ENCODE measurements at regions not wholly inside any gene's neighbourhood (a gene's known extent, or its start where the extent isn't known, plus 50 kb on each side); places are given as distances from the start of the nearest gene placed in this dataset.

DNA sequence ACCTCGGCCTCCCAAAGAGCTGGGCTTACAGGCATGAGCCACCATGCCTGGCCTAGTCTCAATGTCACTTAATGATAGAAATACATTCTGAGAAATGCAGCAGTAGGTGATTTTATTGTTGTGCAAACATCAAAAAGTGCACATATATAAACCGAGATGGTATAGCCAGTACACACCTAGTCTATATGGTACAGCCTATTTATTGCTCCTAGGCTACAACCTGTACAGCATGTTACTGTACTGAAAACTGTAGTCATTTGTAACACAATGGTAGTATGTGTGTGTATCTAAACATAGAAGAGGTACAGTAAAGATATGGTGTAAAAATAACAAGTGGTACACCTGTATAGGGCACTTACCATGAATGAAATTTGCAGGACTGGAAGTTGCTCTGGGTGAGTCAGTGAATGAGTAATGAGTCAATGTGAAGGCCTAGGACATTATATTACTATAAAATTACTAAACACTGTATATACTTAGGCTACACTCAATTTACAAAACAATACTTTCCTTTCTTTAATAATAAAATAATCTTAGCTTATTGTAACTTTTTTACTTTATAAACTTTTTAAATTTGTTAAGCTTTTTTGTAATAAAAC is 166.7 kb upstream of the SYT1 start:
- no peak for DNase-seq (ENCODE audit: low spot score)

GRCh38 chr12:78698747-78699146 is 165.8 kb upstream of the SYT1 start:
- no peak for DNase-seq (ENCODE audit: low spot score)

DNA sequence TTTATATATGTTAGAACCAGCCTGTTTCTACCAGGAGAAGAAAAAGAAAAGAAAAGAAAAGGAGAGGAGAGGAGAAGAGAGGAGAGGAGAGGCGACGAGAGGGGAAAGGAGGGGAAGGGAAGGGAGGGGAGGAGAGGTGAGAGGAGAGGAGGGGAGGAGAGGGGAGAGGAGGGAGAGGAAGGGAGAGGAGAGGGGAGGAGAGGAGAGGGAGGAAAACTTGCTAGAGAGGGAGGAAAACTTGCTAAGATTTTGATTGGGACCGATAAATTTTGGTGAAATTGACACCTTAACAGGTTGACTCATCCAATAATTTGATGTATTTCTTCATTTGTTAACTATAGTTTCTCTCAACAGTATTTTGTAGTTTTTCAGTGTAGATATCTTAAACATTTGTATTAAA is 164.0 kb upstream of the SYT1 start:
- DNase-seq (ENCODE audit: low spot score) = no peak

GRCh38 chr12:78703820-78704525 is 160.6 kb upstream of the SYT1 start:
- no peak for DNase-seq (ENCODE audit: low spot score)

DNA sequence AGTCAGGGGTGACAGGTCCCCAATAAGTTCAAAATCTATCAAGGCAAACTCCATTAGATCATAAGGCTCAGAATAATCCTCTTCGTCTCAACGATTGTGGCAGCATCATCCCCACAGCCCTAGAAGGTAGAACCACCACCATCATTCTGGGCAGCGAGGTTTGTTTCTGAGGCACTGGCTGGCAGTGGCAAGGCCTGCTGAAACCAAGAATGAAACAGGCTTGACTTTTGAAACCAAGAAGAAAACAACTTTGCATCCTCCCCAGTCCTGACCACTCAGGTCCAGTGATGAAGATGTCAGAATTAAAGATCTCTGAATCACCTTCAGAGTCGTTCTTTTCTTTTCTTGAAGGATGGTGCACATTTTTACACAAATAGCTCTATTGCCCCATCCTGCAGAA is 152.6 kb upstream of the SYT1 start:
- DNase-seq (ENCODE audit: low spot score) = no peak

- DNase-seq (ENCODE audit: low spot score) = peak; percentile 25
These were observed 151.6 kb upstream of the SYT1 start for GRCh38 chr12:78712834-78713481.

- no peak for DNase-seq (ENCODE audit: low spot score)
These were observed 144.9 kb upstream of the SYT1 start for GRCh38 chr12:78719721-78720120.

- DNase-seq (ENCODE audit: low spot score) = no peak
These were observed 142.7 kb upstream of the SYT1 start for GRCh38 chr12:78721906-78722305.

GRCh38 chr12:78725033-78725432 is 139.5 kb upstream of the SYT1 start:
- DNase-seq (ENCODE audit: low spot score) = no peak

GRCh38 chr12:78725951-78726580 is 138.5 kb upstream of the SYT1 start:
- no peak for DNase-seq (ENCODE audit: low spot score)

DNA sequence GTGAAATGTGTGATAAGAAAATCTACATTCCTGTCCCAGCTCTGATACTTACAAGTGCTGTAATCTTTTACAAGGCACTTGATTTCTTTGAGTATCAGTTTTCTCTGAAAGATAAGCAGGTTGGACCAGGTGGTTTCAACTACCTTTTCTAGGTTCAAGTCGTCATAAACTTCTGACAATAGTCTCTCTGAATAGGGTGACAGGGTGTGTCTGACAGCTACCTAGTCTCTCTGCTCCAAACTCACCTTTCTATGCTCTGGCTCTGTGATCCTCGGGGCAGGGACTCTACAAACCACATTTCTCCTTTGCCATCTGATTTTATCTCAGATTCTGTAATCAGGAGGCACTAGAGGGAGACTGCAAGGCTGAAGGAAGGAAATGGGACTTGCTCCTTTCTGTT is 137.7 kb upstream of the SYT1 start:
- no peak for DNase-seq (ENCODE audit: low spot score)

DNA sequence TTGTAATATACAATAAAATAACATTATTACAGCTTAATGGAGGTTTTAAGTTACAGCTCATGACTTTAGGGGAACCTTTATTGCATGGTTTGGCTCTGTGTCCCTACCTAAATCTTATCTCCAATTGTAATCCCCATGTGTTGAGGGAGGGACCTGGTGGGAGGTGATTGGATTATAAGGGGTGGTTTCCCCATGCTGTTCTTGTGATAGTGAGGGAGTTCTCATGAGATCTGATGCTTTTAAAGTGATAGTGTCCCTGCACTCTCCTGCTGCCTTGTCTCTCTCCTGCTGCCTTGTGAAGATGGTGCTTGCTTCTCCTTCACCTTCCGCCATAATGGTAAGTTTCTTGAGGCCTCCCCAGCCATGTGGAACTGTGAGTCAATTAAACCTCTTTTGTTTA is 132.1 kb upstream of the SYT1 start:
- no peak for DNase-seq (ENCODE audit: low spot score)

DNA sequence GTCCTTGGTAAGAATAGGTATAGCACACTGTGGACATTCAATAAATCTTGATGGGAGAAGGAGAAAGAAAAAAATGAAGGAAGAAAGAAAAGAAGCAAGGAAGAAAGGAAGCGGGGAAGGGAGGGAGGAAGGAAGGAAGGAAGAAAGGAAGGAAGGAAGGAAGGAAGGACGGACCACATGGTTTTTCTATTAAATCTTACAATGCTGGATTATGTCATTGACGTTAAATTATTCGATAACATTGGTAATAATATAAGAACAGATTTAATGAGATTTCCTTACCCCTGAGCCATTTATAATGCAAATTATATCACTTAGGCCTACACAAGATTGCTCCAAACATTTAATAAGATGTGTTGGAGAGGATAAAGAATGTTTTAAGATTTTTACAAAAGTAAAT is 124.9 kb upstream of the SYT1 start:
- no peak for DNase-seq (ENCODE audit: low spot score)

- no peak for DNase-seq (ENCODE audit: low spot score)
These were observed 118.6 kb upstream of the SYT1 start for GRCh38 chr12:78746001-78746400.

GRCh38 chr12:78753058-78753457 is 111.5 kb upstream of the SYT1 start:
- no peak for DNase-seq (ENCODE audit: low spot score)

DNA sequence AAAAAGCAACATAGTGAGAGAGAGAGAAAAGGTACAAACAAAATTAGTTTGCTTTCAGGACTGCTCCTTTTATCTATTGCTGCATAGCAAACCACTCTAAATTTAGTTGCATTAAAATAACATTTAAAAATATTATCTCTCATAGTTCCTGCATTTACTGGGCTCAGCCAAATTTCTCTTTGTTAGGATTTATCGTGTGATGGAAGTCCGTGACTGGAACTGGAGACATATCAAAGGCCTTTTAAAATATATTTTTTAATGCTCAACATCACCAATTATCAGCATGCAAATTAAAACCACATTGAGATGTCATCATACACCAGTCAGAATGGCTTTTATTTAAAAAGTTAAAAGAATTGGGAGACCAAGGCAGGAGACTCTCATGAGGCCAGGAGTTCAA is 107.6 kb upstream of the SYT1 start:
- DNase-seq (ENCODE audit: low spot score) = no peak

- DNase-seq (ENCODE audit: low spot score) = no peak
These were observed 105.2 kb upstream of the SYT1 start for GRCh38 chr12:78759367-78759766.

- DNase-seq (ENCODE audit: low spot score) = no peak
These were observed 103.7 kb upstream of the SYT1 start for GRCh38 chr12:78760906-78761305.

- no peak for DNase-seq (ENCODE audit: low spot score)
These were observed 99.7 kb upstream of the SYT1 start for GRCh38 chr12:78764913-78765312.

GRCh38 chr12:78767264-78767981 is 97.2 kb upstream of the SYT1 start:
- no peak for DNase-seq (ENCODE audit: low spot score)

DNA sequence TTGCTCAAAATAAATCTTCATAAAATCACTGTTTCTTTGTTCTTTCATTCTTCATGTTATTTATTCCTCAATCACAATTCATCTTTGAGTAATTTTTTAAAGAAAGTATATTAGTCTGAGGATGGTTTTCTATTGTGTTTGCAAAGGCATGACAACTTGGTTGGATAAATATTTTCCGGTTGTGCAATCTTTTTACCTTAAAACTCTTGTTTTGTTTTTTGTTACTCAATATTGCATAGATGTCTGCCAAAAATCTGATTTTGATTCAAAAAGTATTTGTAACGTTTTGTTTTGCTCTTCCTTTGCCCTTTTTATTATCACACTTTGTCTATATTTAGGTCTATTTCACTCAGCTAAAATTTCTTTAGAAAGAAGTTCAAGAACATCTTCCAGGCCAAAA is 86.2 kb upstream of the SYT1 start:
- no peak for DNase-seq (ENCODE audit: low spot score)

- no peak for DNase-seq (ENCODE audit: low spot score)
These were observed 77.0 kb upstream of the SYT1 start for GRCh38 chr12:78787576-78787975.

DNA sequence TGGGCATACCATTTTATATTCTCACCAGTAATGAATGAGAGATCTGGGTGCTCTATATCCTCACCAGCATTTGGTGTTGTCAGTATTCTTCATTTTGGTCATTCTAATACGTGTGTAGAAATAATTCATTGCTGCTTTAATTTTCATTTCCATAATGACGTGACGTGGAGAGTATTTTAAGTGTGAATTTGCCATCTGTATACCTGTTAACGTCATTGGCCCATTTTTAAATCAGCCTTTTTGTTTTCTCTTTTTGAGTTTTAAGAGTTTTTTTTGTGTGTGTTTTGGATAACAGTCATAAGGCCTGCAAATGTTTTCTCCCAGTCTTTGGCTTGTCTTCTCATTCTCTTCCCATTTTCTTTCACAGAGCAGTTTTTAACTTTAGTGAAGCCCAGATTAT is 74.4 kb upstream of the SYT1 start:
- DNase-seq (ENCODE audit: low spot score) = no peak
